NCI-H748 (cell line): ENCODE measurements at regions not wholly inside any gene's neighbourhood (a gene's known extent, or its start where the extent isn't known, plus 50 kb on each side); places are given as distances from the start of the nearest gene placed in this dataset.

Experiments
- DNase-seq: peaks from one replicate; lab custom pipeline; 2025; ENCODE audit not compliant: unreplicated experiment; lab: John Stamatoyannopoulos, UW

DNA sequence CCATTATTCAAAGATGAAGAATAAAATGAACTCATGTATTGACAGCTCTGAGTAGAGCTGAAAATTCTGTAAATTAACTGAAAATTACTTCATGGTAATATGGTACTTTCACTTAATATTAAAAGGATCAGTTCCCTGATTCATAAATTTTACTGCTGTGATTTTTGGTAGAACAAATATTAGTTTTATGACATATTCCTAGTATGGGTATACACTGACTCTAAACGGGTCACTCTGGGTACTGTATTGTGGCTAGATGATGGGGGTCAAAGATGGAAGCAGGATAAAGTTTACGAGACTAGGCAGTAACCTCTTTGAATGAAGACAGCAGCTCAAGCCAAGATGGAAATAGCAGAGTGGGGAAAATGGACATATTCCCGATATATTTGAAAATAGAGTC lies 135.5 kb downstream of the NUAK1 start:
- no peak for DNase-seq

DNA sequence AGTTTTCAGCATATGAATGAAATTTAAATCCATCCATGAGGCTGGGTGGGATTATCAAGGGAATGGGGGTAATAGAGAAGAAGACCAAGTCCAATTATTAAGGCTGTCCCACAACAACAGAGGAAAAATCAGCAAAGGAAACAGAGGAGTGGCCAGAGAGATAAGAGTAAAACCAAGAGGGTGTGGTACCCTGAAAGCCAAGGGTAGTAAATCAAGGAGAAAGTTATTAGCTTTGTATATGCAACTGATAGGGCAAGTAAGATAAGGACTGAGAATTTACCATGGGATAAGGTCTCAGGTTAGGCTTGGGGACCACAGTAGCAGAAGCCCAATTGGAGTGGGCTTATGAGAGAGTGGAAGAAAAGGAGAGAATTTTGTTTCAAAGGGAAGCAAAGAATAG lies 134.5 kb downstream of the NUAK1 start:
- DNase-seq: no peak

DNA sequence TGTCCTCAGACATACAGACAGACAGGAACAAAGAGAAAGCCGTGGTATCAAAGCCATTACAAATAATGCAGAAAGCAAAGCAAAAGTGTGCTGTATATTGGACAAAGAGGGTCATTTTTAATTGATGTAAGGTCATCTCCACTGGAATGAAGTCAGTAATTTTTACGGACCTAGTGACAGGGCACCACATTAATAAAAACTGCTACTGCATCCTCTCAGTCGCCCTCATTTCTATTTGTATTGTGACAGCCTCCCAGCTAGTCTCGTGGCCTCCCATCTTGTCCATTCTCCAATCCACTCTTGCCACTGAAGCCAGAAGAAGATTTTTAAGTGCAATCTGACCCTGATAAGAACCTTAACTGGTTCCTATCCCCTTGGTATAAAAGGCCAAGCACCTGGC lies 132.4 kb downstream of the NUAK1 start:
- no peak for DNase-seq

DNA sequence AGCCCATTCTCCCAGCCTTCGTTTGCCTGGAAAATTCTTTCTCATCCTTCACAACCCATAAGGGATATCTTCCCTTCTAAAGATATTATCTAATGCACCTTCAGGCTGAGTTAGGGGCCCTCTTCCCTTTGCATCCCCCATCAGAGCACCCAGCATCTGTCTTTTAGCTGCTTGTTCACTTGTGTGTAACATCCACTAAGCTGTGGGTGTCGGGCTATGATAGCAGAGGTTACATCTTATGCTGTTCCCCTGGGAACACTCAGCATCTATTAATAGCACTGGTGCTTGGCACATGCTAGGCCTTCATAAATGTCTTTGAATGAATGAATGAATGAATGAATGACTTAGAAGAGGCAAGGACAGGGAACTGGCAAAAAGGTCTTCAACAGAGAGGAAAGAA lies 131.8 kb downstream of the NUAK1 start:
- no peak for DNase-seq

DNA sequence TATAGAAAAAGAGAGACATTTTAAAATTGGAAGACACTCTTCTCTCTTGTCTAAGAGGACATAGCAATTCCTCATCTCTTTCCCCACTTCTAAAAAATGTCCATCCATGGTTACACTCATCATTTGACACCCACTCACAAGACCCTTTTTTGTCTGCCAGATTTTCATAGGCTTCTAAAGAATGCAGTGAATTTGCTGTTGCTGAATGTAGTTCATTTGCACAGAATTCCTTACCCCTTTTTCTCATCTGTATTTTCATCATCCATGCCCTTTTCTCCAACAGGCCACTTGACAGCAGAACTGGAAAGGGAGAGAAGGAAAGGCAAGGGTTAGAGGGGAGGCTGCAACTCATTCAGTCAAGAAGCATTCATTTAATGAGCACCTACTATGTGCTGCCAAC lies 128.0 kb downstream of the NUAK1 start:
- DNase-seq: no peak
